Effector CD4-positive, alpha-beta T cell (primary cell): ENCODE measurements at regions not wholly inside any gene's neighbourhood (a gene's known extent, or its start where the extent isn't known, plus 50 kb on each side); places are given as distances from the start of the nearest gene placed in this dataset.

Source experiments
- DNase-seq: peaks from one replicate; pipeline ENCODE4 v3.0.0-alpha.2; 2020

- no peak for DNase-seq
Observed at GRCh38 chr19:46911456-46911855, 50.7 kb downstream of the ARHGAP35 start.

- DNase-seq: no peak
Observed at GRCh38 chr19:46913198-46913851, 52.5 kb downstream of the ARHGAP35 start.

DNA sequence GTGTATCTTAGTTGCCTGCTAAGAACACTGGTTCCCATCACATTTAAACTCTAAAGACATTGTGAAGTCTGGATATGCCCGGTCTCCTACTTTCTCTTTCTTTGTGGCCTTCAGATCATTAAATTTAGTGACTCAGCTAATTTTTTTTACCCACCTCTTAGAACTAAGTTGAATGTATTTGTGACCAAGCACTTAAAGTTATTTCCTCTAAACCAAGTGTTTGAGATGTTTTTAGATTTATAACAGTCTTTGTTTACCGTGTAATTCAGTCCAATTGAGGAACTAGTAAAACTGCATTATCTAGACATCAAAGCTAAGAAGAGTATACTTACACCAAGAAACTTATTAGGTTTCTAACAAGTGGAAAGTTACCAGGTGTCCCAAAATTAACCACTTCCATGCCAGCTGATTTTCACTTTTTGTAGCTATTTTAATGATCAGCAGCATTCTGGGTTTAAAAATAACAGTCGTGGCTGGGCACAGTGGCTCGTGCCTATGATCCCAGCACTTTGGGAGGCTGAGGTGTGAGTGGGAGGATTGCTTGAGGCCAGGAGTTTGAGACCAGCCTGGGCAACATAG, 53.1 kb downstream of the ARHGAP35 start:
- DNase-seq: no peak

GRCh38 chr19:46915386-46915785, 54.6 kb downstream of the ARHGAP35 start:
- no peak for DNase-seq

DNA sequence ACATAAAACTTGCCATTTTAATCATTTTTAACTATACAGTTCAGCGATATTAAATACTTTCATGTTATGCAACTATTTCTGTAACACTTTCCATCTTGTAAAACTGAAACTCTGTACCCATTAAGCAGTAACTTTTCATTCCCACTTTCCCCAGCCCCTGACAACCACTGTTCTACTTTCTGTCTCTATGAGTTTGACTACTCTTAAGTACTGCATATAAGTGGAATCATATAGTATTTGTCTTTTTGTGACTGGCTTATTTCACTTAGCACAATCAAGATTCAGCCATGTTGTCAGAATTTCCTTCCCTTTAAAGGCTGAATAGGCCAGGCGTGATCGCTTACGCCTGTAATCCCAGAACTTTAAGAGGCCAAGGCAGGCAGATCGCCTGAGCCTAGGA, 56.2 kb downstream of the ARHGAP35 start:
- no peak for DNase-seq

- DNase-seq: no peak
Observed at GRCh38 chr19:46919324-46919723, 58.5 kb downstream of the ARHGAP35 start.

- DNase-seq: no peak
Observed at GRCh38 chr19:46920362-46920761, 59.6 kb downstream of the ARHGAP35 start.

- no peak for DNase-seq
Observed at GRCh38 chr19:46921071-46921470, 60.3 kb downstream of the ARHGAP35 start.

GRCh38 chr19:46922465-46922864, 61.7 kb downstream of the ARHGAP35 start:
- DNase-seq: no peak

DNA sequence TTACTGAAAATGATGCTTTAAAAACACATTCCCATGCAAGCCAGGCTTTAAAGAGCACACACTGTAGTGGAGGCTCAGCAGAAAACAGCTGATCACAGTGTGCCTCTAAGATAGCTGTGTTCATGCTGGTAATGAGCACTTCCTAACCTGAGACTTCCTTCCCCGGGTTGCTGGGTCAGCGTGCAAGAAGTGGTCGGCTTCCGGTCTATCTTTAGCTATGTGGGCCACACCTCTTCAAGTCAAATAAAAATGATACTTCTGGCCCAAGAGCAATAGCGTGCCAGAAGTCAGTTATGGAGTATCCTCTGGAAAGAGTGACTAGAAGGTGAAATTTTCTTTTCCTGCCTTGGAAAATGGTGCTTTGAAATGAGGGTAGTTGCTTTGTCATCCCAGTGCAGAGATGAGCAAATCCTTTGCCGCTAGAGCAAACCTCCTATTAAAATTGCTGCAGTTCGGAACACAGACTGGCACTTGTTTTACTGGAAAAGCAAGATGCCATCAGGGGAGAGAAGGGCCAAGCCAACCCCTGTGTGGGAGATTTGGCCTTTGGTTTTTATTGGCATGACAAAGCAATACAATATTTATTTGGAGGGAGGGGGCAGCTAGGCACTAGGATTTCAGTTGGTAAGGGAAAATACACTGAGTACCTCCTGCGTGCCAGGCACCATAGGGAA, 64.2 kb downstream of the ARHGAP35 start:
- DNase-seq: no peak

DNA sequence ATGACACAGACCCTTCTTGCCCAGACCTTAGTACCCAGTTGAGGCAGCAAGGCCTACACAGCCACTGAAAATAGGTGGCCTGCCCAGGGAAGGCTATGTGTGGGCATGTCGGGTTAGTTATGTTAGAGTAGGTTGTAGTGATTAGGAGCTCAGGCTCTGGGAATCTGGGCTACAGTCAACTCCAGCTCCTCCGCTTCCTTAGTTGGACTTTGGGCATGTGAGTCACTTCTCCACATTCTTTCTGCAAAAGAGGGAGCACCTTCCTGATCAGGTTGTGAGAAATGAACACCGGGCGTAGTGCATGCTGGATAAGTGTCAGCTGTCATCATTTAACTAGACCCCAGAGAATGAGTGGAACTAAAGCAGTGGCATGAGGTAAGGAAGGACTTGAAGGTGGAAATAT, 64.8 kb downstream of the ARHGAP35 start:
- no peak for DNase-seq

GRCh38 chr19:46926170-46927071, 65.6 kb downstream of the ARHGAP35 start:
- DNase-seq: no peak

- DNase-seq: no peak
Observed at GRCh38 chr19:46927106-46927505, 66.3 kb downstream of the ARHGAP35 start.

DNA sequence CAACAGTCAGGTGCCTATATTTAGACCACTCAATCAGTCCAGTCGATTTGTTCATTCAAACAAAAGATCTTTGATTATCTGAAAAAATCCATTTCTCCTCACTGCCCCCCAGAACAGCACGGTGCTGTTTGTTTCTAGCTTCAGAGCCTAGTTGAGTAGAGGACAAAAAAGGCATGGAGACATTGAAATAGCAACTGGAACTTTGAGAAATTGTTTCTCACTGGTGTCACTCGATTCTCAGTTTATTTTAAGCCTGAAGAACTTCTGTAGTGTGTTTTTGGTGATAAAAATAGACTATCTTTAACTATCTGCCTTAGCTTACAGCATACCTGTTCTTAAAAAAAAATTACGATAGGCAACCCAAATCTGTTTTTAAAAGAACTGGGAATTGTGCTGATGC, 67.1 kb downstream of the ARHGAP35 start:
- DNase-seq: no peak

- DNase-seq: no peak
Observed at GRCh38 chr19:46928951-46929350, 68.2 kb downstream of the ARHGAP35 start.

DNA sequence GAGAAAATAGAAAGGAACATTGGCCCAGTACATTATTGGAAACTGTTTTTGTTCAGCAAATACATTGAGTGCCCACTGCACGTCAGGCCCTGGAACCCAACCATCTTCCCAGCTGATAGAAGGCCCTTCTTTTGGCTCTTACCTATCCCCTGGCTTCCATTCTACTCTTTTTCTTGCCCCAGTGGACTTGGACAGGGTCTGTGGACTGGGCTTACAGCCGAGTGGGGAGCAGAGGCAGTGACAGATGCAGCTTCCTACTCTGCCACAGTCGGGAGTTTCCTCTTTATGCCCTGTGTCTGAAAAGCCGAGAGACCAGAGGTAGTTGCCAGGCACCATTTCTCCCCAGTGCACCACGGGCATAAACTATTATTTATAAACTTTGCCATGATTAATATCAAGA, 70.4 kb downstream of the ARHGAP35 start:
- no peak for DNase-seq

- DNase-seq: no peak
Observed at GRCh38 chr19:46932346-46932745, 71.5 kb downstream of the ARHGAP35 start.

GRCh38 chr19:46935066-46935663, 74.4 kb downstream of the ARHGAP35 start:
- DNase-seq: no peak

DNA sequence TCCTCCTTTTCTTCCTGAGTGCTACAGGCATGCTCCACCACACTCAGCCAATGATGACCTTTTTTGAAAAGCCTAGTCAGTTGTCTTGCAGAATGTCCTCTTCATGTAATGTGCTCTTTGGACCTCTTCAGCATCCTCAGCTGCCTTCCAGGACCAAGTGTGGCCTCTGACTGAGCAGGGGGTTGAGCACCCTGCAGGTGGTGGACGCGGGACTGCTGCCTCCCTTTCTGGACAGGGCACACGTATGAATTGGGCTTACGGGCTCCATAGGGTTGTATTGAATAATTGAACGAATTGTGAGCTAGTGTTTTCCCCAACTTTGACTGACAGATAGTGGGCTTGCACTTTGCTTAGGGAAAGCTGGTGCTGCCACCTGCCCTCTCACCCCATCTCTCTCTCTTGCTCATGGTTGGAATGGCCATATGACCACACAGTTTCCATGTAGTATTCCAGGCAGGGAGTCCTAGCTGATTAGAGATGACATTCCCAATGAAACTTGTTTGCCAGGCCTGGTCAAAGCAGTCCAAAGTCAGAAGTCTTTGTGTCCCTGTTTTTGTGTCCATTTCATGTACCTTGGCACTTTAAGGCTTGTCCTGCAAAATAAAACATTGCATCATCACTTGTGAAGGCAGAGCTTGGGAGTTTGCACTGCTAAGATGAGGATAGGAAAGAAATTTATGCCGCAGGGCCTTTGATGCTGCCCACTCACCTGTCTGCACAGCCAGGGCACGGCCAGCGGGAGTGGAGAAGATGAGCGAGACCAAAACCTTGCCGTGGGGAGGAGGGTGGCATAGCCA, 76.3 kb upstream of the NPAS1 start:
- no peak for DNase-seq

DNA sequence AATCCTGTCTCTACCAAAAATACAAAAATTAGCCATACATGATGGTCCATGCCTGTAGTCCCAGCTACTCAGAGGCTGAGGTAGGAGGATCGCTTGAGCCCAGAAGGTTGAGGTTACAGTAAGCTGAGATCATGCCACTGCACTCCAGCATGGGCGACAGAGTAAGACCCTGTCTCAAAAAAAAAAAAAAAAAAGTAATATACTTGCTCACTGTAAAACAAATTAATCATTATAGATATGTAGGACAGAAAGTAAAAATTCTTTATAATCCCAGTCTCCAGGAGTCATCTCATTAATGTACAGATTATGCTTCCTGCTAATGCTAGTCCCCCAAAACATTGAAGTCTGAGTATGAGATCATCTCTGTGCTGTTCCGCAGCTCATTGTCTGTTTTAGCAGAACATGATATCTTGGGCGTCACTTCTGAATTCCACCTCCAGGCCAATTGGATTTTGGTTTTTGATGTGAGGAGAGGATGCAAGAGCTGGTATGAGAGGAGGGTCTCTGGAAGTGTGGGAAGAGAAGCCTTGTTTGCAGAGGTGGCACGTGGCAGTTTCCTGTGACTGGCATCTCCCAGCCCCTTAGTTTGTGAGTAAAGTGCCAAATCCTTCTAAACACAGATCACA, 75.4 kb upstream of the NPAS1 start:
- no peak for DNase-seq

DNA sequence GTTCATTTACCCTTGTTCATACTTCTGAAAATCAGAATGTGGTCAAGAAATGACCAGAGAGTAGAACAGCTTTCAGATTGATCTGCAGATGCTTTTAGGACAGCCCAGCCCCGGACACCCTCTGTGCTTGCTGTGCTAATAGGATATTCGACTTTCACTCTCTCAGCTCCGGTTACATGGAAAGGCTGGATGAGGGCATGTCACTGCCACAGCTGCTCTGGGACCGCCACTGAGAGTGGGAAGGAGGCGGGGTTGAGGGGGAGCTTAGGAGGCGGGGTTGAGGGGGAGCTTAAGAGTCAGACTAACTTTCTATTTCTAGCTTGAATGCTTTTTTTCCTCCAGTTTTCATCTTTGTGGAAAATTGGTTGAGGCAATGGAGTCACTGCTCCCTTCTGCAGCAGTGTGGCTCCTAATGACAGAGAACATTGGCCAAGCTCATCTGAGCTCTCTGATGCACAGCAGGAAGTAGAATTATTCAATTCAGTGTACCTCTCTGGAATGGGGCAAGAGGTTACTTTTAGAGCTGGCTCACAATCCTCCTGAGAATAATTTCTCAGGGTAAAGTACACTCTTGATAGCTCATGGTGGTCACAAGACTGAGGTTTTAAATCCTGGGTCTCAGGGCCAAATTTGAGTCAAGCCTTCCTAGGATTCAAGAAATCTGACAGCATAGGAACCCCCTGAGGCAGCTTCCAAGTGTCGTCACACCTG, 74.6 kb upstream of the NPAS1 start:
- DNase-seq: no peak
